Caco-2 (cell line): ENCODE measurements at regions not wholly inside any gene's neighbourhood (a gene's known extent, or its start where the extent isn't known, plus 50 kb on each side); places are given as distances from the start of the nearest gene placed in this dataset.
"Not testable (repeated sequence)": the region's sequence is repeated elsewhere in the genome, so short reads cannot be mapped to it uniquely, and the experiment has no call there.

Source experiments
- BruUV-seq: library from RNA; stranded (reverse); fragments of 400-500 nt; replicated peaks from 2 replicates; lab custom pipeline; 2021; lab: Mats Ljungman, UMichigan
- CTCF ChIA-PET: fragments of 300-600 bp; sonication (Branson Sonifier 250); formaldehyde crosslinking; loops from one replicate; lab custom pipeline; 2022; ENCODE audit warnings: antibody characterized with exemption; lab: Charles Lee
- POLR2A ChIA-PET: fragments of 300-600 bp; sonication (Branson Sonifier 250); formaldehyde crosslinking; loops from one replicate; lab custom pipeline; 2022; ENCODE audit warnings: antibody characterized with exemption; lab: Charles Lee
- DNase-seq, 2 experiments: peaks; one replicate each; pipeline versions ENCODE4 v3.0.0 to v3.0.0-alpha.2; 2020 to 2022
- H3K27me3 ChIP-seq: replicated peaks from 2 replicates; pipeline ENCODE4 v1.6.0; 2011; ENCODE audit warnings: low read length; ENCODE audit not compliant: control insufficient read depth, insufficient read depth
- H3K36me3 ChIP-seq: 2 replicates; pipeline ENCODE4 v1.5.1; 2011; ENCODE audit warnings: low read length; ENCODE audit not compliant: control insufficient read depth, insufficient read depth
- H3K4me1 ChIP-seq: fragments of 250-450 bp; sonication (Bioruptor Pico); 2 replicates; pipeline ENCODE4 v1.5.1; 2020; ENCODE audit warnings: mild to moderate bottlenecking
- H3K4me3 ChIP-seq: 2 replicates; pipeline ENCODE4 v1.5.1; 2011; ENCODE audit warnings: low read depth, mild to moderate bottlenecking, control low read depth, low read length
- H3K9me3 ChIP-seq: fragments of 250-450 bp; sonication (Bioruptor Pico); 2 replicates; pipeline ENCODE4 v1.5.1; 2020; ENCODE audit warnings: mild to moderate bottlenecking, moderate library complexity
- H3K27ac Mint-ChIP-seq: one replicate; pipeline ENCODE4 v1.8.0; 2022; ENCODE audit warnings: mixed read lengths; ENCODE audit not compliant: unreplicated experiment
- H3K27me3 Mint-ChIP-seq: one replicate; pipeline ENCODE4 v1.8.0; 2022; ENCODE audit warnings: mixed read lengths; ENCODE audit not compliant: insufficient read depth, unreplicated experiment
- H3K36me3 Mint-ChIP-seq: one replicate; pipeline ENCODE4 v1.8.0; 2022; ENCODE audit warnings: mild to moderate bottlenecking, mixed read lengths; ENCODE audit not compliant: insufficient read depth, unreplicated experiment
- H3K4me1 Mint-ChIP-seq: one replicate; pipeline ENCODE4 v1.8.0; 2022; ENCODE audit warnings: low read depth, mixed read lengths; ENCODE audit not compliant: unreplicated experiment
- H3K4me3 Mint-ChIP-seq: one replicate; pipeline ENCODE4 v1.8.0; 2022; ENCODE audit warnings: mild to moderate bottlenecking, moderate library complexity, mixed read lengths; ENCODE audit not compliant: unreplicated experiment
- H3K9me3 Mint-ChIP-seq: one replicate; pipeline ENCODE4 v1.8.0; 2022; ENCODE audit warnings: mixed read lengths; ENCODE audit not compliant: unreplicated experiment
- CTCF ChIP-seq, 2 experiments: fragments of 200-600 bp in 1 of 2; IDR thresholded peaks; 1 replicate in 1 of 2; 2 replicates in 1 of 2; pipeline versions ENCODE4 v1.5.1 to v1.8.0; 2011 to 2022; ENCODE audit warnings: antibody characterized with exemption in 1 of 2, control low read depth in 1 of 2, inconsistent platforms in 1 of 2, low read depth in 1 of 2, low read length in 1 of 2, mild to moderate bottlenecking in 1 of 2, moderate library complexity in 1 of 2; ENCODE audit not compliant: insufficient read depth in 1 of 2, severe bottlenecking in 1 of 2, unreplicated experiment in 1 of 2
- intact Hi-C: fragments of 100-400 bp; cut with micrococcal nuclease; formaldehyde crosslinking; loops from one replicate; pipeline ENCODE4 v1.10.0; 2022; ENCODE audit not compliant: unreplicated experiment

GRCh38 chr3:72269475-72269874, 484.5 kb upstream of the PROK2 start:
- Mint-ChIP-seq H3K36me3 (no peaks in the 10 kb centered on the region), H3K4me1 (peaks cover 19% of the 10 kb centered on the region), H3K4me3 (no peak overlapping the region), H3K27me3 (no peaks in the 10 kb centered on the region), H3K9me3 (no peaks in the 10 kb centered on the region), H3K27ac (no peak overlapping the region)
- Histone ChIP-seq H3K4me1 (peaks cover 14% of the 10 kb centered on the region), H3K9me3 (no peaks in the 10 kb centered on the region), H3K4me3 (no peak overlapping the region), H3K36me3 (no peaks in the 10 kb centered on the region), H3K27me3 (no peaks in the 10 kb centered on the region)
- no peak for DNase-seq
- no peak for TF ChIP-seq CTCF (IDR thresholded peaks at IDR 0.05; ENCODE audit: insufficient read depth in 1 of 2, low read depth in 1 of 2, low read length in 1 of 2, severe bottlenecking in 1 of 2, unreplicated experiment in 1 of 2)
- intact Hi-C loops: no loop called here
- ChIA-PET CTCF (no interaction called here), POLR2A (no interaction called here)
- BruUV-seq: no TSS peak

GRCh38 chr3:72266921-72267524, 482.1 kb upstream of the PROK2 start:
- CTCF ChIA-PET: interaction anchor here (0.7 kb wide), 1 partner anchor 328 kb away, joined by 3 read pairs; no protein-coding TSS in a partner anchor
- H3K27me3 Mint-ChIP-seq, BruUV-seq, H3K4me1 ChIP-seq, H3K36me3 ChIP-seq, POLR2A ChIA-PET, H3K27me3 ChIP-seq, H3K9me3 ChIP-seq, intact Hi-C loops, H3K4me3 Mint-ChIP-seq, H3K36me3 Mint-ChIP-seq, H3K27ac Mint-ChIP-seq, H3K4me3 ChIP-seq, H3K9me3 Mint-ChIP-seq, DNase-seq: not testable (repeated sequence)
- peaks cover 12% of the 10 kb centered on the region for H3K4me1 Mint-ChIP-seq

- ChIA-PET CTCF (interaction anchor here (0.7 kb wide), 1 partner anchor 327 kb away, joined by 3 read pairs; no protein-coding TSS in a partner anchor), POLR2A (no interaction called here)
- peaks cover 12% of the 10 kb centered on the region for H3K4me1 Mint-ChIP-seq
- no peaks in the 10 kb centered on the region for H3K27me3 Mint-ChIP-seq
- no peaks in the 10 kb centered on the region for H3K36me3 Mint-ChIP-seq
- H3K4me1 ChIP-seq: peaks cover 9% of the 10 kb centered on the region
- no TSS peak for BruUV-seq
- no peaks in the 10 kb centered on the region for H3K36me3 ChIP-seq
- H3K27me3 ChIP-seq: no peaks in the 10 kb centered on the region
- no peak overlapping the region for H3K4me3 Mint-ChIP-seq
- intact Hi-C loops: no loop called here
- no peak for TF ChIP-seq CTCF (IDR thresholded peaks at IDR 0.05; ENCODE audit: insufficient read depth in 1 of 2, low read depth in 1 of 2, low read length in 1 of 2, severe bottlenecking in 1 of 2, unreplicated experiment in 1 of 2)
- DNase-seq: no peak
- H3K27ac Mint-ChIP-seq: no peak overlapping the region
- H3K4me3 ChIP-seq: no peak overlapping the region
- no peaks in the 10 kb centered on the region for H3K9me3 Mint-ChIP-seq
- no peaks in the 10 kb centered on the region for H3K9me3 ChIP-seq
Observed at GRCh38 chr3:72266016-72266370, 481.0 kb upstream of the PROK2 start.
